ENCODE measurements at regions not wholly inside any gene's neighbourhood (a gene's known extent, or its start where the extent isn't known, plus 50 kb on each side); places are given as distances from the start of the nearest gene placed in this dataset.

DNA sequence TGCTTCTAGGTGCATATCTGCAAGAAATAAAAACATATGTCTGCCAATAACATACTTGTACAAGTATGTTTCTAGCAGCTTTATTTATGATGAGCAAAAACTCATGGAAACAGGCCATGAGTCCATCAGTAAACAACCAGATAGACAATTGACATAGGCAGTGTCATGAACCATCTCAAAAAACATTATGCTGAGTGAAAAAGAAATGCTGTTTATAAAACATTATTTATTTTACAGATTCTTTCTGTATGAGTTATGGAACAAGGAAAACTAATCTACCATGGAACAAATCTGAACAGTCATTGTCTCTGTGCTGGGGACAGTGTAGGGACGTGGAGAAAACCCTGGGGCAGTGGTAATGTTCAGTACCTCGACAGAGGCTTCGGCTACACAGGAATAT lies 283.9 kb downstream of the UQCRFS1 start (continued):
- no peak for TF ChIP-seq SALL2 (tag by site-specific recombination; IDR thresholded peaks at IDR 0.05; ENCODE audit: borderline replicate concordance)

DNA sequence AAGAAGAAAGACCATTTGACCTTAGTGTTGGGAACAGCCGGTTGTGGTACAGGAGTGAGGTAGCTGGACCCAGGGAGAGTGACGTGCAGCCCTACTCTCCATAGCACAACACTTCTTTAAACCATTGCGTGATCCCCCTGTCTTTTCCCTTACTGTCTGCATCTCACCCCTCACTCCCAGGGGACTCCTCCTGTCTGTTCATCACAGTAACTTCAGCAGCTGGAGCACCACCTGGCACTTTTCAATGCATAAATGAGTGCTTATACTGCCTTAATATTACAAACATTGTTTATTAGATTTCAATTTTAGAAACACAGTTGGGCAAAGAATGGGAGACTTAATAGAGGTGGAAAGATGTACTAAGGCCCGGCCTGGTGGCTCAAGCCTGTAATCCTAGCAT lies 285.5 kb downstream of the UQCRFS1 start:
- Histone ChIP-seq H3K36me3 (ENCODE audit: control insufficient read depth in 2 of 2, insufficient read depth in 1 of 2, low read length in 2 of 2) (no peaks in the 10 kb centered on the region), H3K4me1 (ENCODE audit: control insufficient read depth, insufficient read depth, low read length) (no peaks in the 10 kb centered on the region), H3K4me3 (ENCODE audit: low read depth, low read length) (no peak overlapping the region), H3K27ac (ENCODE audit: extremely low read depth, low read depth, low read length) (no peak overlapping the region), H3K9me3 (ENCODE audit: control insufficient read depth, insufficient read depth, low read depth, low read length) (peaks cover 4% of the 10 kb centered on the region)
- ChIA-PET POLR2A (no interaction called here), CTCF (no interaction called here)
- no peak for TF ChIP-seq BCL11B (tag by site-specific recombination; IDR thresholded peaks at IDR 0.05; ENCODE audit: low read depth)
- TF ChIP-seq, protein P1, sequence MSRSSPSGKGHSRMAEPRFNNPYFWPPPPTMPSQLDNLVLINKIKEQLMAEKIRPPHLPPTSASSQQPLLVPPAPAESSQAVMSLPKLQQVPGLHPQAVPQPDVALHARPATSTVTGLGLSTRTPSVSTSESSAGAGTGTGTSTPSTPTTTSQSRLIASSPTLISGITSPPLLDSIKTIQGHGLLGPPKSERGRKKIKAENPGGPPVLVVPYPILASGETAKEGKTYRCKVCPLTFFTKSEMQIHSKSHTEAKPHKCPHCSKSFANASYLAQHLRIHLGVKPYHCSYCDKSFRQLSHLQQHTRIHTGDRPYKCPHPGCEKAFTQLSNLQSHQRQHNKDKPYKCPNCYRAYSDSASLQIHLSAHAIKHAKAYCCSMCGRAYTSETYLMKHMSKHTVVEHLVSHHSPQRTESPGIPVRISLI (tag by site-specific recombination; IDR thresholded peaks at IDR 0.05) = no peak
- TF ChIP-seq ZNF600 (tag by site-specific recombination; IDR thresholded peaks at IDR 0.05) = no peak
- TF ChIP-seq ZNF48 (tag by site-specific recombination; IDR thresholded peaks at IDR 0.05) = no peak
- TF ChIP-seq, protein P2, sequence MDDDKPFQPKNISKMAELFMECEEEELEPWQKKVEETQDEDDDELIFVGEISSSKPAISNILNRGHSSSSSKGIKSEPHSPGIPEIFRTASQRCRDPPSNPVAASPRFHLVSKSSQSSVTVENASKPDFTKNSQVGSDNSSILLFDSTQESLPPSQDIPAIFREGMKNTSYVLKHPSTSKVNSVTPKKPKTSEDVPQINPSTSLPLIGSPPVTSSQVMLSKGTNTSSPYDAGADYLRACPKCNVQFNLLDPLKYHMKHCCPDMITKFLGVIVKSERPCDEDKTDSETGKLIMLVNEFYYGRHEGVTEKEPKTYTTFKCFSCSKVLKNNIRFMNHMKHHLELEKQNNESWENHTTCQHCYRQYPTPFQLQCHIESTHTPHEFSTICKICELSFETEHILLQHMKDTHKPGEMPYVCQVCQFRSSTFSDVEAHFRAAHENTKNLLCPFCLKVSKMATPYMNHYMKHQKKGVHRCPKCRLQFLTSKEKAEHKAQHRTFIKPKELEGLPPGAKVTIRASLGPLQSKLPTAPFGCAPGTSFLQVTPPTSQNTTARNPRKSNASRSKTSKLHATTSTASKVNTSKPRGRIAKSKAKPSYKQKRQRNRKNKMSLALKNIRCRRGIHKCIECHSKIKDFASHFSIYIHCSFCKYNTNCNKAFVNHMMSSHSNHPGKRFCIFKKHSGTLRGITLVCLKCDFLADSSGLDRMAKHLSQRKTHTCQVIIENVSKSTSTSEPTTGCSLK (tag by site-specific recombination; IDR thresholded peaks at IDR 0.05) = no peak
- no peak for TF ChIP-seq TRIM28 (IDR thresholded peaks at IDR 0.05; ENCODE audit: borderline replicate concordance, low read length)
- no peak for TF ChIP-seq YY2 (tag by site-specific recombination; IDR thresholded peaks at IDR 0.05)
- TF ChIP-seq ZNF350 (tag by site-specific recombination; IDR thresholded peaks at IDR 0.05) = no peak
- no peak for TF ChIP-seq ZNF16 (tag by site-specific recombination; IDR thresholded peaks at IDR 0.05; ENCODE audit: low read depth)
- TF ChIP-seq ZFP41 (tag by site-specific recombination; IDR thresholded peaks at IDR 0.05; ENCODE audit: borderline replicate concordance) = no peak
- TF ChIP-seq ZNF768 (tag by site-specific recombination; IDR thresholded peaks at IDR 0.05) = no peak

DNA sequence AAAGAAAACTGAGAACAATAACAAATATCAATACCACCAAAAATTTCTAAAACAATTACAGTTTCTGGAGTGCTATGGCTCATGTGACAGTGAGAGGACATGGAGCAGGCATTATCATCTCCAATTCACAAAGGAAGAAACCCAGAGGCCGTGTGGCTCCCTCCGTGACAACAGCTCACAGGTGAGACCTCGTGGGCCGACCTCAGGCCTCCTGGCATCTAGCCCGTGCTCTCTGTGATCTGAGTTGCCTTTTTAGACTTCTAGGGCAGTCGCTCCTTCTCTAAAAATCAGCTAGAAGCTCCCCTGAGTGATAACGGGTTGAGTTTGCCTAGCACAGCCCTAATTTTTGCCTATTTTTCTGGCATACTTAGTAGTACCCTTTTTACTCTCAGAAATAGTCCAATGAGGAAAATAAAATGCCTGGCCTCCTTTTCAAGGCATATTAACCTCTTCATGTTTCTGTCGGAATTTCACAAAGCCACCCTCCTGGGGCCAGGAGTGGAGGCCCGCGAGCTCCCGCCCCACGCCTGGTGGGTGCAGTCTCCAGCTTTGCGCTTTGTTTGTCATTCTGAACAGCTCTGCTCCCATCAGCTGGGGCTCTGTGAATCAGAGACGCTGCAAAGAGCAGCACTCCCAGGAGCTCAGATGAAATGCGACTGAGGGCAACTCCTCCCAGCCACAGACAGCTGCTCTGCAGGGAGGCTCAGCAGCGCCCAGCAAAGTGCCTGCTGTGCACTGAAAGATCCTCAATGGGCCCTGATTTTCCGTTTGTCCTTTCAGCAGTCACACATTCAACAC lies 292.5 kb downstream of the UQCRFS1 start:
- POLR2A ChIA-PET = no interaction called here
- Histone ChIP-seq H3K36me3 (ENCODE audit: control insufficient read depth in 2 of 2, insufficient read depth in 1 of 2, low read length in 2 of 2) (no peaks in the 10 kb centered on the region), H3K4me3 (ENCODE audit: low read depth, low read length) (no peak overlapping the region), H3K4me1 (ENCODE audit: control insufficient read depth, insufficient read depth, low read length) (no peaks in the 10 kb centered on the region), H3K27ac (ENCODE audit: extremely low read depth, low read depth, low read length) (no peak overlapping the region), H3K9me3 (ENCODE audit: control insufficient read depth, insufficient read depth, low read depth, low read length) (peaks cover 2% of the 10 kb centered on the region)
- CTCF ChIA-PET = interaction anchor here (0.8 kb wide), 1 partner anchor 12 kb away, joined by 3 read pairs; no protein-coding TSS in a partner anchor
- TF ChIP-seq ZIC2 (tag by site-specific recombination; IDR thresholded peaks at IDR 0.05) (peak; percentile 79), OVOL3 (tag by site-specific recombination; IDR thresholded peaks at IDR 0.05) (no peak)

DNA sequence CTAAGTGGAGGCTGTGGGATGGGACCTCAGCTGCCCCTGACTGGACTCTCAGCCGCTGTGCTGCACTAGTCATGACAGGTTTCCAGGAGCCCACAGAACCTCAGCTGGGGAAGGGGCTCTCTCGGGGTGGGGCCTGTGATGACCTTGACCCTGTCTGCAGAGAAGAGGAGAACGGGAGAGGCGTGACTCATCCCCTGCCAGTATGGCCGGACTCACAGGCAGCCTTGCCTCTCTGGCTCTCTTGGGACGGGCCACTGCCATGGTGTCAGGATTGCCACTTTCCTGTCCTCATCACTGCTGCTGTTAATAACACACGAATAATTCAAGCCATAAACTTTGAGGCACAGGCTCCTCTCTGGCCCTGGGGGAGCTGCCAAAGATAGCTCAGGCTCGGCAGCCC lies 295.3 kb downstream of the UQCRFS1 start:
- Histone ChIP-seq H3K4me3 (ENCODE audit: low read depth, low read length) (no peak overlapping the region), H3K4me1 (ENCODE audit: control insufficient read depth, insufficient read depth, low read length) (no peaks in the 10 kb centered on the region), H3K36me3 (ENCODE audit: control insufficient read depth in 2 of 2, insufficient read depth in 1 of 2, low read length in 2 of 2) (no peaks in the 10 kb centered on the region), H3K27ac (ENCODE audit: extremely low read depth, low read depth, low read length) (no peak overlapping the region), H3K9me3 (ENCODE audit: control insufficient read depth, insufficient read depth, low read depth, low read length) (no peaks in the 10 kb centered on the region)
- ChIA-PET POLR2A (no interaction called here), CTCF (interaction anchor here (0.8 to 1.1 kb wide), 2 partner anchors 39 to 87 kb away, joined by 3 to 4 read pairs; no protein-coding TSS in a partner anchor)
- TF ChIP-seq ZNF629 (tag by site-specific recombination; IDR thresholded peaks at IDR 0.05) (no peak), MYNN (tag by site-specific recombination; IDR thresholded peaks at IDR 0.05; ENCODE audit: borderline replicate concordance) (no peak)
- TF ChIP-seq, protein P3, sequence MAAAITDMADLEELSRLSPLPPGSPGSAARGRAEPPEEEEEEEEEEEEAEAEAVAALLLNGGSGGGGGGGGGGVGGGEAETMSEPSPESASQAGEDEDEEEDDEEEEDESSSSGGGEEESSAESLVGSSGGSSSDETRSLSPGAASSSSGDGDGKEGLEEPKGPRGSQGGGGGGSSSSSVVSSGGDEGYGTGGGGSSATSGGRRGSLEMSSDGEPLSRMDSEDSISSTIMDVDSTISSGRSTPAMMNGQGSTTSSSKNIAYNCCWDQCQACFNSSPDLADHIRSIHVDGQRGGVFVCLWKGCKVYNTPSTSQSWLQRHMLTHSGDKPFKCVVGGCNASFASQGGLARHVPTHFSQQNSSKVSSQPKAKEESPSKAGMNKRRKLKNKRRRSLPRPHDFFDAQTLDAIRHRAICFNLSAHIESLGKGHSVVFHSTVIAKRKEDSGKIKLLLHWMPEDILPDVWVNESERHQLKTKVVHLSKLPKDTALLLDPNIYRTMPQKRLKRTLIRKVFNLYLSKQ (tag by site-specific recombination; IDR thresholded peaks at IDR 0.05; ENCODE audit: borderline replicate concordance) = no peak
